H1 (cell line): ENCODE measurements at regions not wholly inside any gene's neighbourhood (a gene's known extent, or its start where the extent isn't known, plus 50 kb on each side); places are given as distances from the start of the nearest gene placed in this dataset.

Experiments used
- CHD1 ChIP-seq: IDR thresholded peaks from 2 replicates; pipeline ENCODE4 v1.6.1; 2012; ENCODE audit warnings: low read depth, low read length, improper control_type of control experiment
- HDAC6 ChIP-seq: IDR thresholded peaks from one replicate; pipeline ENCODE4 v1.7.1; 2012; ENCODE audit warnings: low read depth, mild to moderate bottlenecking, inconsistent platforms, low read length, moderate library complexity
- POLR2A ChIP-seq, 2 experiments: IDR thresholded peaks; 1 replicate in 1 of 2; 2 replicates in 1 of 2; pipeline ENCODE4 v1.6.1; 2011; ENCODE audit warnings: low read depth in 2 of 2, low read length in 2 of 2, mild to moderate bottlenecking in 2 of 2; ENCODE audit errors: control extremely low read depth in 1 of 2
- POU5F1 ChIP-seq: IDR thresholded peaks from 2 replicates; pipeline ENCODE4 v1.6.1; 2011; ENCODE audit warnings: low read depth, mild to moderate bottlenecking, low read length, moderate library complexity
- RBBP5 ChIP-seq: IDR thresholded peaks from 2 replicates; pipeline ENCODE4 v1.7.1; 2012; ENCODE audit warnings: low read depth, mild to moderate bottlenecking, inconsistent platforms, low read length, moderate library complexity, borderline replicate concordance

- TF ChIP-seq HDAC6: no peak
- no peak for TF ChIP-seq RBBP5
- TF ChIP-seq POLR2A (IDR thresholded peaks at IDR 0.05; ENCODE audit: control extremely low read depth in 1 of 2, low read depth in 2 of 2, low read length in 2 of 2): no peak
- TF ChIP-seq POU5F1: no peak
- TF ChIP-seq CHD1: no peak
Measured at GRCh38 chr18:77340815-77341214, 91.2 kb downstream of the GALR1 start (continued).
